Endodermal cell (in vitro differentiated cells): ENCODE measurements at regions not wholly inside any gene's neighbourhood (a gene's known extent, or its start where the extent isn't known, plus 50 kb on each side); places are given as distances from the start of the nearest gene placed in this dataset.

Experiments
- DNase-seq: peaks from one replicate; pipeline ENCODE4 v3.0.0-alpha.2; 2017
- H3K27ac ChIP-seq: 2 replicates; pipeline ENCODE4 v1.5.1; 2013; ENCODE audit warnings: mild to moderate bottlenecking, low read depth, low read length, moderate library complexity
- H3K27me3 ChIP-seq: 2 replicates; pipeline ENCODE4 v1.6.1; 2013; ENCODE audit warnings: mild to moderate bottlenecking, low read length, moderate library complexity; ENCODE audit not compliant: insufficient read depth, control insufficient read depth, poor library complexity, severe bottlenecking
- H3K36me3 ChIP-seq: 2 replicates; pipeline ENCODE4 v1.7.0; 2013; ENCODE audit warnings: mild to moderate bottlenecking, low read length, moderate library complexity; ENCODE audit not compliant: control insufficient read depth, insufficient read depth
- H3K4me1 ChIP-seq: one replicate; pipeline ENCODE4 v1.7.0; 2013; ENCODE audit warnings: low read length; ENCODE audit not compliant: control insufficient read depth, insufficient read depth
- H3K4me3 ChIP-seq: 2 replicates; pipeline ENCODE4 v1.5.1; 2013; ENCODE audit warnings: mild to moderate bottlenecking, low read length, moderate library complexity
- H3K9ac ChIP-seq: 2 replicates; pipeline ENCODE4 v1.6.1; 2013; ENCODE audit warnings: mild to moderate bottlenecking, low read length, moderate library complexity; ENCODE audit not compliant: poor library complexity, severe bottlenecking; ENCODE audit errors: extremely low read depth
- H3K9me3 ChIP-seq: 2 replicates; pipeline ENCODE4 v1.6.1; 2013; ENCODE audit warnings: mild to moderate bottlenecking, low read length, moderate library complexity; ENCODE audit not compliant: control insufficient read depth
- H3K27ac Mint-ChIP-seq: 2 replicates; pipeline ENCODE4 v1.8.0; 2020; ENCODE audit warnings: mixed read lengths
- H3K27me3 Mint-ChIP-seq: 2 replicates; pipeline ENCODE4 v1.8.0; 2021; ENCODE audit warnings: mild to moderate bottlenecking, mixed read lengths; ENCODE audit not compliant: insufficient read depth
- H3K36me3 Mint-ChIP-seq: 2 replicates; pipeline ENCODE4 v1.8.0; 2020; ENCODE audit warnings: low read depth, mixed read lengths
- H3K4me1 Mint-ChIP-seq: 2 replicates; pipeline ENCODE4 v1.8.0; 2020; ENCODE audit warnings: mixed read lengths
- H3K4me3 Mint-ChIP-seq: 2 replicates; pipeline ENCODE4 v1.8.0; 2020; ENCODE audit warnings: mild to moderate bottlenecking, moderate library complexity, mixed read lengths
- H3K9me3 Mint-ChIP-seq: 2 replicates; pipeline ENCODE4 v1.8.0; 2020; ENCODE audit warnings: mild to moderate bottlenecking, mixed read lengths
- CTCF ChIP-seq: fragments of 200-600 bp; sonication (generic); conservative IDR thresholded peaks from 2 replicates; pipeline ENCODE4 v1.5.0; 2021; ENCODE audit warnings: antibody characterized with exemption, mild to moderate bottlenecking
- WGBS, 2 experiments: methylation state at CpG; one replicate each; pipeline versions ENCODE4 v1.1.5 to v1.1.7; 2013; ENCODE audit warnings: missing lambda C conversion rate in 2 of 2, mixed read lengths in 1 of 2; ENCODE audit not compliant: insufficient coverage in 1 of 2, insufficient read length in 1 of 2; 5-methylcytosine and 5-hydroxymethylcytosine counted together

- Mint-ChIP-seq H3K36me3 (no peaks in the 10 kb centered on the region), H3K27me3 (no peaks in the 10 kb centered on the region), H3K4me1 (peaks cover 6% of the 10 kb centered on the region), H3K9me3 (no peaks in the 10 kb centered on the region), H3K4me3 (no peak overlapping the region), H3K27ac (no peak overlapping the region)
- no peak overlapping the region for H3K27ac ChIP-seq
- no peak for TF ChIP-seq CTCF
- H3K9ac ChIP-seq = no peak overlapping the region
- peaks cover 5% of the 10 kb centered on the region for H3K9me3 ChIP-seq
- no peaks in the 10 kb centered on the region for H3K4me1 ChIP-seq
- no peak for DNase-seq
- whole genome bisulfite sequencing, 2 experiments = 71% methylated on average over 1 of the region's 1 CpG; no CpG with 5 or more reads in 1 of the 2 experiments
- H3K36me3 ChIP-seq = no peaks in the 10 kb centered on the region
- no peak overlapping the region for H3K4me3 ChIP-seq
- H3K27me3 ChIP-seq = no peaks in the 10 kb centered on the region
These were observed 600.6 kb downstream of the SLITRK1 start for GRCh38 chr13:83281654-83282053.

GRCh38 chr13:83274679-83275078 lies 607.6 kb downstream of the SLITRK1 start:
- Mint-ChIP-seq H3K4me1 (peaks cover 4% of the 10 kb centered on the region), H3K27me3 (no peaks in the 10 kb centered on the region), H3K36me3 (no peaks in the 10 kb centered on the region), H3K9me3 (no peaks in the 10 kb centered on the region), H3K4me3 (no peak overlapping the region), H3K27ac (no peak overlapping the region)
- Histone ChIP-seq H3K36me3 (no peaks in the 10 kb centered on the region), H3K9me3 (peaks cover 5% of the 10 kb centered on the region), H3K27ac (no peak overlapping the region), H3K9ac (no peak overlapping the region), H3K27me3 (no peaks in the 10 kb centered on the region), H3K4me3 (no peak overlapping the region), H3K4me1 (no peaks in the 10 kb centered on the region)
- DNase-seq = no peak
- TF ChIP-seq CTCF = no peak

- Mint-ChIP-seq H3K36me3 (no peaks in the 10 kb centered on the region), H3K4me1 (peaks cover 10% of the 10 kb centered on the region), H3K9me3 (no peaks in the 10 kb centered on the region), H3K27me3 (no peaks in the 10 kb centered on the region), H3K27ac (no peak overlapping the region), H3K4me3 (no peak overlapping the region)
- H3K27me3 ChIP-seq = no peaks in the 10 kb centered on the region
- H3K9me3 ChIP-seq = no peaks in the 10 kb centered on the region
- no peak overlapping the region for H3K9ac ChIP-seq
- no peak overlapping the region for H3K4me3 ChIP-seq
- H3K4me1 ChIP-seq = no peaks in the 10 kb centered on the region
- H3K27ac ChIP-seq = no peak overlapping the region
- 86% methylated on average over 1 of the region's 1 CpG; no CpG with 5 or more reads in 1 of the 2 experiments for WGBS, 2 experiments
- no peak for TF ChIP-seq CTCF
- H3K36me3 ChIP-seq = no peaks in the 10 kb centered on the region
- no peak for DNase-seq
These were observed 609.5 kb downstream of the SLITRK1 start for GRCh38 chr13:83272652-83273240.
